GM12878 (cell line): ENCODE measurements at regions not wholly inside any gene's neighbourhood (a gene's known extent, or its start where the extent isn't known, plus 50 kb on each side); places are given as distances from the start of the nearest gene placed in this dataset.

Source experiments
- ATAC-seq: fragments of 200-7000 bp; cut with Tn5 transposase; 3 replicates; pipeline ENCODE4 v1.9.1; 2020; ENCODE audit warnings: mild to moderate bottlenecking, moderate library complexity
- BruUV-seq: library from RNA; stranded (reverse); fragments of 400-500 nt; replicated peaks from 2 replicates; lab custom pipeline; 2021; lab: Mats Ljungman, UMichigan
- CTCF ChIA-PET: fragments of 300-600 bp; sonication (Branson Sonifier 250); formaldehyde crosslinking; extraction: SDS; loops from one replicate; lab custom pipeline; 2021; ENCODE audit warnings: inconsistent platforms; lab: Yijun Ruan, JAX
- POLR2A ChIA-PET: fragments of 350-600 bp; formaldehyde crosslinking; extraction: SDS; loops from one replicate; lab custom pipeline; 2021; ENCODE audit warnings: inconsistent platforms; lab: Charles Lee
- RAD21 ChIA-PET: fragments of 300-600 bp; sonication (Branson Sonifier 250); formaldehyde crosslinking; loops from one replicate; lab custom pipeline; 2023; ENCODE audit warnings: antibody characterized with exemption; ENCODE audit not compliant: unreplicated experiment; lab: Charles Lee
- SMC1A ChIA-PET: fragments of 300-600 bp; sonication (Branson Sonifier 250); formaldehyde crosslinking; loops from one replicate; lab custom pipeline; 2023; ENCODE audit not compliant: unreplicated experiment, uncharacterized antibody; lab: Charles Lee
- DNase-seq: peaks from one replicate; pipeline ENCODE4 v3.0.0-alpha.2; 2011; ENCODE audit warnings: low read depth, low spot score
- FAIRE-seq: peaks from 3 replicates; lab custom pipeline; 2011; peaks lifted over from hg19 to GRCh38; lab: Jason Lieb, UNC
- H2AFZ ChIP-seq: 2 replicates; pipeline ENCODE4 v1.6.0; 2011; ENCODE audit warnings: low read depth, low read length, control low read depth; ENCODE audit not compliant: control insufficient read depth
- H3K27ac ChIP-seq: 2 replicates; pipeline ENCODE4 v1.5.1; 2011; ENCODE audit warnings: control low read depth; ENCODE audit not compliant: control insufficient read depth, insufficient read depth
- H3K27me3 ChIP-seq, 2 experiments: replicated peaks in 1 of 2; 2 replicates each; pipeline versions ENCODE4 v1.6.0 to v1.6.1; 2011; ENCODE audit warnings: low read length in 1 of 2; ENCODE audit not compliant: control insufficient read depth in 2 of 2, insufficient read depth in 2 of 2
- H3K36me3 ChIP-seq, 2 experiments: 2 replicates each; pipeline ENCODE4 v1.5.1; 2011; ENCODE audit warnings: low read length in 1 of 2; ENCODE audit not compliant: control insufficient read depth in 2 of 2, insufficient read depth in 2 of 2
- H3K4me1 ChIP-seq: 2 replicates; pipeline ENCODE4 v1.6.1; 2011; ENCODE audit warnings: mild to moderate bottlenecking, low read length, moderate library complexity, mixed read lengths; ENCODE audit not compliant: control insufficient read depth, insufficient read depth
- H3K4me2 ChIP-seq: 2 replicates; pipeline ENCODE4 v1.6.0; 2011; ENCODE audit warnings: control low read depth; ENCODE audit not compliant: control insufficient read depth, insufficient read depth
- H3K4me3 ChIP-seq: fragments of 200-600 bp; sonication (generic); 2 replicates; pipeline ENCODE4 v1.5.1; 2016
- H3K79me2 ChIP-seq: 2 replicates; pipeline ENCODE4 v1.6.0; 2011; ENCODE audit warnings: low read length; ENCODE audit not compliant: control insufficient read depth, insufficient read depth
- H3K9ac ChIP-seq: 2 replicates; pipeline ENCODE4 v1.8.0; 2011; ENCODE audit warnings: low read length, control low read depth, mixed read lengths; ENCODE audit not compliant: control insufficient read depth, insufficient read depth
- H3K9me3 ChIP-seq: replicated peaks from 3 replicates; pipeline ENCODE4 v1.5.1; 2011; ENCODE audit warnings: mild to moderate bottlenecking, low read length; ENCODE audit not compliant: control insufficient read depth, insufficient read depth
- H4K20me1 ChIP-seq: 2 replicates; pipeline ENCODE4 v1.6.0; 2011; ENCODE audit not compliant: control insufficient read depth, insufficient read depth
- BCL11A ChIP-seq: IDR thresholded peaks from 2 replicates; pipeline ENCODE4 v1.6.1; 2011; ENCODE audit warnings: low read depth, low read length
- CEBPB ChIP-seq, 2 experiments: fragments of 150-350 bp in 1 of 2; IDR thresholded peaks; 2 replicates each; pipeline ENCODE4 v1.6.1; 2012 to 2014; ENCODE audit warnings: low read depth in 2 of 2, low read length in 2 of 2, borderline replicate concordance in 1 of 2, inconsistent platforms in 1 of 2
- ETV6 ChIP-seq, 2 experiments: fragments of 450-650 bp in 1 of 2; IDR thresholded peaks in 1 of 2; conservative IDR thresholded peaks in 1 of 2; 2 replicates each; pipeline ENCODE4 v1.6.1; 2014; ENCODE audit warnings: antibody characterized with exemption in 1 of 2, borderline replicate concordance in 1 of 2, low read depth in 1 of 2, mild to moderate bottlenecking in 1 of 2, moderate library complexity in 1 of 2
- KDM1A ChIP-seq: fragments of 200-600 bp; sonication (generic); IDR thresholded peaks from 2 replicates; pipeline ENCODE4 v1.6.1; 2016; ENCODE audit warnings: borderline replicate concordance
- MTA2 ChIP-seq: fragments of 450-650 bp; IDR thresholded peaks from 2 replicates; pipeline ENCODE4 v1.6.1; 2016; ENCODE audit warnings: low read depth, mild to moderate bottlenecking, moderate library complexity
- MTA3 ChIP-seq: IDR thresholded peaks from 2 replicates; pipeline ENCODE4 v1.6.1; 2012; ENCODE audit warnings: low read length, inconsistent platforms, borderline replicate concordance
- SREBF2 ChIP-seq: IDR thresholded peaks from 2 replicates; pipeline ENCODE4 v1.6.1; 2012; ENCODE audit warnings: mild to moderate bottlenecking, low read length
- TCF7 ChIP-seq: IDR thresholded peaks from 2 replicates; pipeline ENCODE4 v1.6.1; 2014; ENCODE audit warnings: antibody characterized with exemption, borderline replicate concordance
- WGBS: methylation state at CpG from one replicate; pipeline ENCODE4 v1.1.6; 2016; ENCODE audit warnings: low lambda C conversion rate; ENCODE audit not compliant: insufficient replicate concordance, insufficient coverage; ENCODE audit errors: missing lambda C conversion rate; 5-methylcytosine and 5-hydroxymethylcytosine counted together
- in situ Hi-C: fragments of 300-500 bp; cut with MboI; formaldehyde crosslinking; loops from 9 replicates; pipeline ENCODE4 v1.14.3; 2018; ENCODE audit warnings: mixed read lengths
- intact Hi-C: fragments of 100-400 bp; cut with micrococcal nuclease; formaldehyde crosslinking; loops from one replicate; pipeline ENCODE4 v1.14.2; 2022; ENCODE audit not compliant: unreplicated experiment
- TF ChIP-seq, protein P1 (sequence below): fragments of 450-650 bp; formaldehyde crosslinking; IDR thresholded peaks from 2 replicates; pipeline ENCODE4 v1.4.0; 2020; ENCODE audit warnings: mild to moderate bottlenecking, moderate library complexity
- TF ChIP-seq, protein P2 (sequence below): fragments of 450-650 bp; formaldehyde crosslinking; IDR thresholded peaks from 2 replicates; pipeline ENCODE4 v1.5.0; 2022; ENCODE audit warnings: mild to moderate bottlenecking, missing genetic modification characterization

DNA sequence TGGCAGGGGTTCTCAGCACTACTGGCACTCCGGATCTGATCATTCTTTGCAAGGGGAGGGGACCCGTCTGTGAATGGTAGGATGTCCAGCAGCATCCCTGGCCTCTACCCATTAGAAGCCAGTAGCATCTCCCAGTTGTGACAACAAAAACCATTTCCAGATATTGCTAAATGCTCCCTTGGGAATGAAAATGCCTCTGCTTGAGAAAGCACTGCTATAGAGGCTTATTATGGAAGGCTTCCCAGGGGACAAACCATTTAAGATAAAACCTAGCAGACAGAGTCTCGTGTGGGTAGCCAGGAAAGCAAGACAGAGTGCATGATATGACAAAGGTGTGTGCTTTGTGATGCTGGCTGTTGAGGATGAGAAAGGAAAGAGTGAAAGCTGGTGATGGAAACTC is 273.7 kb downstream of the TMX3 start:
- in situ Hi-C loops = no loop called here
- TF ChIP-seq MTA2 (no peak), TCF7 (no peak), CEBPB (IDR thresholded peaks at IDR 0.05; ENCODE audit: borderline replicate concordance in 1 of 2, low read depth in 2 of 2, low read length in 2 of 2) (no peak)
- Histone ChIP-seq H3K36me3 (no peaks in the 10 kb centered on the region), H2AFZ (no peak overlapping the region), H3K4me3 (no peak overlapping the region), H3K79me2 (no peaks in the 10 kb centered on the region), H3K4me1 (no peaks in the 10 kb centered on the region), H4K20me1 (no peaks in the 10 kb centered on the region), H3K27ac (no peak overlapping the region), H3K9ac (no peak overlapping the region), H3K4me2 (no peak overlapping the region), H3K27me3 (no peaks in the 10 kb centered on the region), H3K9me3 (no peaks in the 10 kb centered on the region)
- no peak for FAIRE-seq
- DNase-seq = no peak
- BruUV-seq = no TSS peak
- ChIA-PET SMC1A (interaction anchor here (0.6 to 0.7 kb wide), 2 partner anchors 46 to 289 kb away, joined by 3 to 4 read pairs; no protein-coding TSS in a partner anchor), CTCF (no interaction called here), POLR2A (no interaction called here), RAD21 (no interaction called here)
- 18% methylated on average over 3 of the region's 3 CpGs for WGBS
- intact Hi-C loops = no loop called here
- ATAC-seq = no peak

DNA sequence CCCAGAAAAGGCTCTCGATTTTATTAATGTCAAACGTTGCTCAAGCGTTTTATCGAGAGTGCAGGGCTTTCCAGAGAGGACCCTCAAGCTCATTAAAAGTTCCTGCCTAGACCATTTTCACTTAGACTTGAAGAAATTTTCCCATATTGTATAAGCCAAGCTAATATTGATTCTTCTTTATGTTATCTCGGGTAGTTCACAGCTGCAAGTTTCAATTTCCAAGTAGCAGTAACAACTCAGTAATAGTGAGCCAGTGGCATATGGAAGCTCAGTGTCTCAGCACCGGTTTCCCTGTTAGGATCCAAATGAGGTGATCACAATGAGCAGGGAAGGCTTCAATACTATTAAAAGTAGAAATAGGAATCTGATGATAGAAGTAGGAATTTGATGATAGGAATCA is 274.5 kb downstream of the TMX3 start:
- WGBS = 13% methylated on average over 6 of the region's 6 CpGs
- Histone ChIP-seq H3K27ac (no peak overlapping the region), H3K36me3 (no peaks in the 10 kb centered on the region), H3K4me3 (no peak overlapping the region), H2AFZ (no peak overlapping the region), H3K9me3 (no peaks in the 10 kb centered on the region), H3K9ac (no peak overlapping the region), H3K27me3 (no peaks in the 10 kb centered on the region), H3K4me2 (no peak overlapping the region), H3K79me2 (no peaks in the 10 kb centered on the region), H3K4me1 (no peaks in the 10 kb centered on the region), H4K20me1 (no peaks in the 10 kb centered on the region)
- ChIA-PET RAD21 (no interaction called here), SMC1A (no interaction called here), POLR2A (no interaction called here), CTCF (no interaction called here)
- no peak for DNase-seq
- BruUV-seq = no TSS peak
- no peak for FAIRE-seq
- ATAC-seq = no peak
- intact Hi-C loops (no loop called here), in situ Hi-C loops (no loop called here)
- TF ChIP-seq CEBPB (IDR thresholded peaks at IDR 0.05; ENCODE audit: borderline replicate concordance in 1 of 2, low read depth in 2 of 2, low read length in 2 of 2) = no peak
- TF ChIP-seq ETV6 (conservative IDR thresholded peaks at IDR 0.05 in 1 of 2, IDR thresholded peaks at IDR 0.05 in 1 of 2; ENCODE audit: borderline replicate concordance in 1 of 2, low read depth in 1 of 2) = no peak
- TF ChIP-seq, protein P1, sequence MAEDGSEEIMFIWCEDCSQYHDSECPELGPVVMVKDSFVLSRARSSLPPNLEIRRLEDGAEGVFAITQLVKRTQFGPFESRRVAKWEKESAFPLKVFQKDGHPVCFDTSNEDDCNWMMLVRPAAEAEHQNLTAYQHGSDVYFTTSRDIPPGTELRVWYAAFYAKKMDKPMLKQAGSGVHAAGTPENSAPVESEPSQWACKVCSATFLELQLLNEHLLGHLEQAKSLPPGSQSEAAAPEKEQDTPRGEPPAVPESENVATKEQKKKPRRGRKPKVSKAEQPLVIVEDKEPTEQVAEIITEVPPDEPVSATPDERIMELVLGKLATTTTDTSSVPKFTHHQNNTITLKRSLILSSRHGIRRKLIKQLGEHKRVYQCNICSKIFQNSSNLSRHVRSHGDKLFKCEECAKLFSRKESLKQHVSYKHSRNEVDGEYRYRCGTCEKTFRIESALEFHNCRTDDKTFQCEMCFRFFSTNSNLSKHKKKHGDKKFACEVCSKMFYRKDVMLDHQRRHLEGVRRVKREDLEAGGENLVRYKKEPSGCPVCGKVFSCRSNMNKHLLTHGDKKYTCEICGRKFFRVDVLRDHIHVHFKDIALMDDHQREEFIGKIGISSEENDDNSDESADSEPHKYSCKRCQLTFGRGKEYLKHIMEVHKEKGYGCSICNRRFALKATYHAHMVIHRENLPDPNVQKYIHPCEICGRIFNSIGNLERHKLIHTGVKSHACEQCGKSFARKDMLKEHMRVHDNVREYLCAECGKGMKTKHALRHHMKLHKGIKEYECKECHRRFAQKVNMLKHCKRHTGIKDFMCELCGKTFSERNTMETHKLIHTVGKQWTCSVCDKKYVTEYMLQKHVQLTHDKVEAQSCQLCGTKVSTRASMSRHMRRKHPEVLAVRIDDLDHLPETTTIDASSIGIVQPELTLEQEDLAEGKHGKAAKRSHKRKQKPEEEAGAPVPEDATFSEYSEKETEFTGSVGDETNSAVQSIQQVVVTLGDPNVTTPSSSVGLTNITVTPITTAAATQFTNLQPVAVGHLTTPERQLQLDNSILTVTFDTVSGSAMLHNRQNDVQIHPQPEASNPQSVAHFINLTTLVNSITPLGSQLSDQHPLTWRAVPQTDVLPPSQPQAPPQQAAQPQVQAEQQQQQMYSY (CRISPR knock-in tag) = no peak
- no peak for TF ChIP-seq MTA3
- no peak for TF ChIP-seq KDM1A
- no peak for TF ChIP-seq SREBF2
- TF ChIP-seq, protein P2, sequence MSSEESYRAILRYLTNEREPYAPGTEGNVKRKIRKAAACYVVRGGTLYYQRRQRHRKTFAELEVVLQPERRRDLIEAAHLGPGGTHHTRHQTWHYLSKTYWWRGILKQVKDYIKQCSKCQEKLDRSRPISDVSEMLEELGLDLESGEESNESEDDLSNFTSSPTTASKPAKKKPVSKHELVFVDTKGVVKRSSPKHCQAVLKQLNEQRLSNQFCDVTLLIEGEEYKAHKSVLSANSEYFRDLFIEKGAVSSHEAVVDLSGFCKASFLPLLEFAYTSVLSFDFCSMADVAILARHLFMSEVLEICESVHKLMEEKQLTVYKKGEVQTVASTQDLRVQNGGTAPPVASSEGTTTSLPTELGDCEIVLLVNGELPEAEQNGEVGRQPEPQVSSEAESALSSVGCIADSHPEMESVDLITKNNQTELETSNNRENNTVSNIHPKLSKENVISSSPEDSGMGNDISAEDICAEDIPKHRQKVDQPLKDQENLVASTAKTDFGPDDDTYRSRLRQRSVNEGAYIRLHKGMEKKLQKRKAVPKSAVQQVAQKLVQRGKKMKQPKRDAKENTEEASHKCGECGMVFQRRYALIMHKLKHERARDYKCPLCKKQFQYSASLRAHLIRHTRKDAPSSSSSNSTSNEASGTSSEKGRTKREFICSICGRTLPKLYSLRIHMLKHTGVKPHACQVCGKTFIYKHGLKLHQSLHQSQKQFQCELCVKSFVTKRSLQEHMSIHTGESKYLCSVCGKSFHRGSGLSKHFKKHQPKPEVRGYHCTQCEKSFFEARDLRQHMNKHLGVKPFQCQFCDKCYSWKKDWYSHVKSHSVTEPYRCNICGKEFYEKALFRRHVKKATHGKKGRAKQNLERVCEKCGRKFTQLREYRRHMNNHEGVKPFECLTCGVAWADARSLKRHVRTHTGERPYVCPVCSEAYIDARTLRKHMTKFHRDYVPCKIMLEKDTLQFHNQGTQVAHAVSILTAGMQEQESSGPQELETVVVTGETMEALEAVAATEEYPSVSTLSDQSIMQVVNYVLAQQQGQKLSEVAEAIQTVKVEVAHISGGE (CRISPR knock-in tag) = no peak
- no peak for TF ChIP-seq BCL11A
